Loucy (cell line): ENCODE measurements at regions not wholly inside any gene's neighbourhood (a gene's known extent, or its start where the extent isn't known, plus 50 kb on each side); places are given as distances from the start of the nearest gene placed in this dataset.

Source experiments
- H2AFZ ChIP-seq: fragments of 200-600 bp; sonication (generic); 2 replicates; pipeline ENCODE4 v1.6.0; 2016; ENCODE audit warnings: antibody characterized with exemption, mild to moderate bottlenecking, low read length, moderate library complexity
- H3F3A ChIP-seq: fragments of 200-600 bp; 2 replicates; pipeline ENCODE4 v1.6.0; 2016; ENCODE audit warnings: antibody characterized with exemption, low read depth, mild to moderate bottlenecking
- H3K27me3 ChIP-seq: fragments of 200-600 bp; sonication (generic); 2 replicates; pipeline ENCODE4 v1.6.1; 2014; ENCODE audit warnings: low read length, mild to moderate bottlenecking; ENCODE audit not compliant: insufficient read depth, poor library complexity, severe bottlenecking
- H3K36me3 ChIP-seq: fragments of 200-600 bp; sonication (generic); 2 replicates; pipeline ENCODE4 v1.6.1; 2016; ENCODE audit warnings: low read length; ENCODE audit not compliant: insufficient read depth
- H3K4me1 ChIP-seq: fragments of 200-600 bp; sonication (generic); 2 replicates; pipeline ENCODE4 v1.5.1; 2014; ENCODE audit warnings: low read length, mild to moderate bottlenecking; ENCODE audit not compliant: insufficient read depth, poor library complexity, severe bottlenecking
- H3K4me2 ChIP-seq: fragments of 200-600 bp; sonication (generic); 2 replicates; pipeline ENCODE4 v1.6.0; 2014; ENCODE audit warnings: antibody characterized with exemption, low read length, low read depth, mild to moderate bottlenecking; ENCODE audit not compliant: poor library complexity, severe bottlenecking
- H3K4me3 ChIP-seq: fragments of 200-600 bp; sonication (generic); 2 replicates; pipeline ENCODE4 v1.5.1; 2014; ENCODE audit warnings: low read length, mild to moderate bottlenecking, mixed read lengths; ENCODE audit not compliant: poor library complexity, severe bottlenecking
- H3K79me2 ChIP-seq: fragments of 200-600 bp; sonication (generic); 2 replicates; pipeline ENCODE4 v1.6.1; 2014; ENCODE audit warnings: low read length; ENCODE audit not compliant: insufficient read depth
- H3K9ac ChIP-seq: fragments of 200-600 bp; sonication (generic); 2 replicates; pipeline ENCODE4 v1.6.0; 2014; ENCODE audit warnings: mild to moderate bottlenecking, low read depth, low read length, moderate library complexity; ENCODE audit not compliant: poor library complexity, severe bottlenecking
- H3K9me2 ChIP-seq: fragments of 200-600 bp; sonication (generic); replicated peaks from 2 replicates; pipeline ENCODE4 v1.6.1; 2016; ENCODE audit warnings: low read depth, low read length, mixed read lengths
- H3K9me3 ChIP-seq: fragments of 200-600 bp; sonication (generic); 2 replicates; pipeline ENCODE4 v1.6.1; 2014; ENCODE audit warnings: mild to moderate bottlenecking, antibody characterized with exemption, low read length, low read depth; ENCODE audit not compliant: insufficient read depth
- H4K20me1 ChIP-seq: fragments of 200-600 bp; sonication (generic); 2 replicates; pipeline ENCODE4 v1.6.0; 2014; ENCODE audit warnings: antibody characterized with exemption, low read length, mild to moderate bottlenecking; ENCODE audit not compliant: insufficient read depth, poor library complexity, severe bottlenecking
- EZH2phosphoT487 ChIP-seq: fragments of 200-600 bp; IDR thresholded peaks from 2 replicates; pipeline ENCODE4 v1.6.1; 2018; ENCODE audit warnings: antibody characterized with exemption, mild to moderate bottlenecking, moderate library complexity, borderline replicate concordance
- TF ChIP-seq, protein P1 (sequence below): fragments of 200-600 bp; sonication (generic); conservative IDR thresholded peaks from 2 replicates; pipeline ENCODE4 v1.5.1; 2014; ENCODE audit warnings: mild to moderate bottlenecking, antibody characterized with exemption, low read length

GRCh38 chr2:45074713-45075112 lies 65.5 kb upstream of the SIX2 start:
- Histone ChIP-seq H3K4me2 (no peak overlapping the region), H3F3A (no peaks in the 10 kb centered on the region), H3K27me3 (no peaks in the 10 kb centered on the region), H3K79me2 (no peaks in the 10 kb centered on the region), H3K4me3 (no peak overlapping the region), H3K9me3 (no peaks in the 10 kb centered on the region), H3K4me1 (no peaks in the 10 kb centered on the region), H4K20me1 (no peaks in the 10 kb centered on the region), H3K9me2 (no peaks in the 10 kb centered on the region), H3K9ac (no peak overlapping the region), H2AFZ (no peak overlapping the region), H3K36me3 (no peaks in the 10 kb centered on the region)
- TF ChIP-seq EZH2phosphoT487, result no peak
- TF ChIP-seq, protein P1, sequence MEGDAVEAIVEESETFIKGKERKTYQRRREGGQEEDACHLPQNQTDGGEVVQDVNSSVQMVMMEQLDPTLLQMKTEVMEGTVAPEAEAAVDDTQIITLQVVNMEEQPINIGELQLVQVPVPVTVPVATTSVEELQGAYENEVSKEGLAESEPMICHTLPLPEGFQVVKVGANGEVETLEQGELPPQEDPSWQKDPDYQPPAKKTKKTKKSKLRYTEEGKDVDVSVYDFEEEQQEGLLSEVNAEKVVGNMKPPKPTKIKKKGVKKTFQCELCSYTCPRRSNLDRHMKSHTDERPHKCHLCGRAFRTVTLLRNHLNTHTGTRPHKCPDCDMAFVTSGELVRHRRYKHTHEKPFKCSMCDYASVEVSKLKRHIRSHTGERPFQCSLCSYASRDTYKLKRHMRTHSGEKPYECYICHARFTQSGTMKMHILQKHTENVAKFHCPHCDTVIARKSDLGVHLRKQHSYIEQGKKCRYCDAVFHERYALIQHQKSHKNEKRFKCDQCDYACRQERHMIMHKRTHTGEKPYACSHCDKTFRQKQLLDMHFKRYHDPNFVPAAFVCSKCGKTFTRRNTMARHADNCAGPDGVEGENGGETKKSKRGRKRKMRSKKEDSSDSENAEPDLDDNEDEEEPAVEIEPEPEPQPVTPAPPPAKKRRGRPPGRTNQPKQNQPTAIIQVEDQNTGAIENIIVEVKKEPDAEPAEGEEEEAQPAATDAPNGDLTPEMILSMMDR, result no peak

- Histone ChIP-seq H3K4me2 (no peak overlapping the region), H3F3A (no peaks in the 10 kb centered on the region), H3K27me3 (no peaks in the 10 kb centered on the region), H4K20me1 (no peaks in the 10 kb centered on the region), H2AFZ (no peak overlapping the region), H3K9me2 (no peaks in the 10 kb centered on the region), H3K4me1 (no peaks in the 10 kb centered on the region), H3K9me3 (no peaks in the 10 kb centered on the region), H3K36me3 (no peaks in the 10 kb centered on the region), H3K4me3 (no peak overlapping the region), H3K9ac (no peak overlapping the region), H3K79me2 (no peaks in the 10 kb centered on the region)
- TF ChIP-seq EZH2phosphoT487, result no peak
- TF ChIP-seq, protein P1, result no peak
Measured at GRCh38 chr2:45072862-45073237, 63.6 kb upstream of the SIX2 start.

DNA sequence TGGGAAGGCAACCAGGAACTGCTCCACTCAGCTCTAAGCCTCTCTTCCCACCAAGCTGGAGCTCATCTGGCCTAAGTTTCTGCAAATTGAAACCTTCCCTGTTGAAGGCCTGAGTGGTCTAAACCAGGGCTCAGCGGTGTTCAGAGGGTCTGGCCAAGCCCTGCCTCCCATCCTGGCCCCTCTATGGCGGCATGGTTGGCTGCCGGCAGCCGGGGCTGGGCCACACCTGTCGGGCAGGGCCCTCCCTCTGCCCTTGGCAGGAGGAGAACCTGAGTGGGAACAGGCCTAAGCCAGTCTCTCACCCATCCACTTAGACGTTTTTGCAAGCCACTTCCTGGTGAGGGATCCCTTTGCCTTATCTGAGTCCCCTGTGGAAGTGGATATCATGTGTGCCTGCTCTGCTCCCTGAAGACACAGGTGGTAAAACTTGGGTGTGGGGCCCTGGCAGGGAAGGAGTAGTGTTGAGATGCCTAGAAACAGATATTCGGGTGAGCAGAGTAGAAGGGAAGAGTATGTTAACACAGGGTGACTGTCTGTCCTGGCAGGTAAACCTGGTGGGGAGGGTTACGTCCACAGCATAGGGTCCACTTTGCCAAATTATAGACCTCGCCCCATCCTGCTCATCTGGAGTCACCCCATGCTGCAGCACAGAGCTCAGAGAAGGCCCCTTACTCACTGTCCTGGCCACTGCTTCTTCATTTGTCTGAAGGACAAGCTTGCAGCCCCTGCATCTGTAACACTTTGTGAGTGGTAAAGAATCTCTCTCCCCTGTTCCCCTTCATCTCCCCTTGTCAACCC lies 63.0 kb upstream of the SIX2 start:
- Histone ChIP-seq H3K4me3 (no peak overlapping the region), H3K9me3 (no peaks in the 10 kb centered on the region), H3K79me2 (no peaks in the 10 kb centered on the region), H2AFZ (no peak overlapping the region), H3K4me1 (no peaks in the 10 kb centered on the region), H3K9ac (no peak overlapping the region), H3F3A (no peaks in the 10 kb centered on the region), H3K27me3 (no peaks in the 10 kb centered on the region), H4K20me1 (no peaks in the 10 kb centered on the region), H3K4me2 (no peak overlapping the region), H3K36me3 (no peaks in the 10 kb centered on the region), H3K9me2 (no peaks in the 10 kb centered on the region)
- TF ChIP-seq, protein P1, result no peak
- TF ChIP-seq EZH2phosphoT487, result no peak
